Umbilical cord (tissue), 1 donor: ENCODE measurements at regions not wholly inside any gene's neighbourhood (a gene's known extent, or its start where the extent isn't known, plus 50 kb on each side); places are given as distances from the start of the nearest gene placed in this dataset.
"Not testable (repeated sequence)": the region's sequence is repeated elsewhere in the genome, so short reads cannot be mapped to it uniquely, and the experiment has no call there.

Source experiments
- DNase-seq: peaks from one replicate; pipeline ENCODE4 v3.0.0-alpha.2; 2015; ENCODE audit warnings: low spot score

- DNase-seq, result peak; percentile 82
These were observed 274.7 kb downstream of the CETN3 start for GRCh38 chr5:90134892-90135291.

GRCh38 chr5:90134381-90134780 is 275.2 kb downstream of the CETN3 start:
- no peak for DNase-seq

- no peak for DNase-seq
These were observed 275.6 kb downstream of the CETN3 start for GRCh38 chr5:90133941-90134340.

- DNase-seq, result peak; percentile 56
These were observed 278.0 kb downstream of the CETN3 start for GRCh38 chr5:90131383-90132133.

GRCh38 chr5:90128551-90128950 is 281.0 kb downstream of the CETN3 start:
- DNase-seq, result no peak

- peak; percentile 67 for DNase-seq
These were observed 290.0 kb downstream of the CETN3 start for GRCh38 chr5:90119531-90119971.

GRCh38 chr5:90117005-90117404 is 292.6 kb downstream of the CETN3 start:
- DNase-seq, result no peak

- no peak for DNase-seq
These were observed 296.4 kb downstream of the CETN3 start for GRCh38 chr5:90113108-90113507.

- no peak for DNase-seq
These were observed 297.4 kb downstream of the CETN3 start for GRCh38 chr5:90112033-90112692.

GRCh38 chr5:90111364-90112032 is 298.1 kb downstream of the CETN3 start:
- no peak for DNase-seq

GRCh38 chr5:90109285-90109684 is 300.3 kb downstream of the CETN3 start:
- no peak for DNase-seq

- DNase-seq, result peak; percentile 67
These were observed 310.5 kb downstream of the CETN3 start for GRCh38 chr5:90099099-90099498.

- no peak for DNase-seq
These were observed 312.5 kb downstream of the CETN3 start for GRCh38 chr5:90097082-90097477.

- peak; percentile 88 for DNase-seq
These were observed 313.0 kb downstream of the CETN3 start for GRCh38 chr5:90096415-90097081.

GRCh38 chr5:90095292-90096060 is 314.1 kb downstream of the CETN3 start:
- DNase-seq, result no peak

- peak; percentile 63 for DNase-seq
These were observed 315.6 kb downstream of the CETN3 start for GRCh38 chr5:90093751-90094485.

- DNase-seq, result peak; percentile 46
These were observed 316.8 kb downstream of the CETN3 start for GRCh38 chr5:90092734-90093133.

- no peak for DNase-seq
These were observed 325.2 kb downstream of the CETN3 start for GRCh38 chr5:90084342-90084741.

- DNase-seq, result not testable (repeated sequence)
These were observed 336.5 kb downstream of the CETN3 start for GRCh38 chr5:90073026-90073570.

GRCh38 chr5:90071656-90072055 is 337.9 kb downstream of the CETN3 start:
- no peak for DNase-seq
